HFF-Myc (cell line): ENCODE measurements at regions not wholly inside any gene's neighbourhood (a gene's known extent, or its start where the extent isn't known, plus 50 kb on each side); places are given as distances from the start of the nearest gene placed in this dataset.
"Not testable (repeated sequence)": the region's sequence is repeated elsewhere in the genome, so short reads cannot be mapped to it uniquely, and the experiment has no call there.

Source experiments
- DNase-seq: peaks from one replicate; pipeline ENCODE4 v3.0.0-alpha.2; 2011; ENCODE audit warnings: low read depth; ENCODE audit errors: extremely low read depth
- H3K4me3 ChIP-seq: replicated peaks from 2 replicates; pipeline ENCODE4 v1.5.1; 2011; ENCODE audit warnings: low read depth, mild to moderate bottlenecking, control low read depth, low read length
- CTCF ChIP-seq: IDR thresholded peaks from 2 replicates; pipeline ENCODE4 v1.5.1; 2012; ENCODE audit warnings: mild to moderate bottlenecking, low read depth, low read length, control low read depth; ENCODE audit errors: missing control alignments

DNA sequence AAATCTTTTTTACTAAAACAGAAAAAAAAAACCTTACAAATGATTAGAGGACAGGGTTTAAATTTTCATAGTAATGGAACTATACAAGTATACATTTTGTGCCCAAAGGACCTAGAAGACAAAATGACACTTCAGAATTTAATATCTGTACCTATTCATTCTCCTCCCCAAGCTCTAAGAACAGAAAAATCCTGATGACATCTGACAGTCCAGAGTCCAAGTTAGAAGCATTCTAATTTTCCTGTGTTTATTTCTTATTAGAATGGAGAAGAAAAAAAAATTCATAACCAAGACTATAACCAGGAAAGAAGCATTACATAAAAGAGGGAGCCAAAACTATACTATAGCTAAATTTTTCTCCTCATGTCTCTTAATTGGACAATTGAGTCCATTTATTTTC lies 138.9 kb upstream of the SLC13A1 start:
- no peak overlapping the region for H3K4me3 ChIP-seq
- DNase-seq = no peak
- no peak for TF ChIP-seq CTCF

DNA sequence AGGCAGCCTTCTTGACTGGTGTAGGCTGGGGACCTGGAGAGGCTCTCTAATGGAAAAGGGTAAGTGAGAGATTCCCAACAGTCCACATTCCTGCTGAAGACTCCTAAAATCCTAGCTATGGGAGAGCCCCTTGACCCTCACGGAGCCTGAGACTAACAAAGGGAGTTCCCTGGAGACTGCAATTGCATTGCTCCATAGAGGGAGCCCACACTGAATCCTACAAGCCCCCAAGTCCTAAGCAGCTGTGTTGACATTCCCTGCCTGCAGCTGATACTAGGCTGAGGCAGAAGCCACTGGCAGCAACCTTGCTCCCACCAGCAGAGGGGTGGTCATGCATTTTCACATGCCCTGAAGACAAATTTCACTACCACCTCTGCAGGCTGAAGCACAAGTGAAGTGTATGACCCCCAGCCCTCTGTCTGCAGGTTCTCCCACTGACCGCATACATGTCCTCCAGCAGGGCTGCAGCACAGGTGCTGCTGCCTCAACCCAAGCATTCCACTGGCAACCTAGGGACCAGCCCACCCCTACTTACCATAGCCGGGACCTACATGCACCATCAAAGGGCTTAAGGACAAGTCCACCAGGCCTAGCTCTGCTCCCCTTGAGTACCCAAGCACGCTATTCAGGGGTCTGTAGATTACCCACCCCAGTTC lies 130.3 kb upstream of the SLC13A1 start:
- no peak overlapping the region for H3K4me3 ChIP-seq
- DNase-seq = no peak
- no peak for TF ChIP-seq CTCF

- no peak overlapping the region for H3K4me3 ChIP-seq
- TF ChIP-seq CTCF = no peak
- no peak for DNase-seq
Observed at GRCh38 chr7:123327661-123328060, 127.9 kb upstream of the SLC13A1 start.

DNA sequence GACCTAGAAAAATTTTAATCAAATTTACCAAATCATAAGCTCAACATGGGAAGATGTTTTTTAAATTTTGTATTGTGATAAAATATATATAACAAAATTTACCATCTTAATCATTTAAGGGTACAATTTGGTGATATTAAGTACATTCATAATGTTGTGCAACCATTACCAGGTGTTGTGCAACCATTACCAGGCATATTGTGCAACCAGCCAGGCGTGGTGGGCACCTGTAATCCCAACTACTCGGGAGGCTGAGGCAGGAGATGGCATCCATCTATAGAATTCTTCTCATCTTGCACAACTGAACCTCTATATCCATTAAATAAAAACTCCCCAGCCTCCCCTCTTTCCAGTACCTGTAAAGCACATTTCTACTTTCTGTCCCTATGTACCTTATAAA lies 124.5 kb upstream of the SLC13A1 start:
- no peak overlapping the region for H3K4me3 ChIP-seq
- no peak for DNase-seq
- no peak for TF ChIP-seq CTCF

GRCh38 chr7:123323689-123324088 lies 123.9 kb upstream of the SLC13A1 start:
- H3K4me3 ChIP-seq = no peak overlapping the region
- no peak for DNase-seq
- TF ChIP-seq CTCF = no peak

DNA sequence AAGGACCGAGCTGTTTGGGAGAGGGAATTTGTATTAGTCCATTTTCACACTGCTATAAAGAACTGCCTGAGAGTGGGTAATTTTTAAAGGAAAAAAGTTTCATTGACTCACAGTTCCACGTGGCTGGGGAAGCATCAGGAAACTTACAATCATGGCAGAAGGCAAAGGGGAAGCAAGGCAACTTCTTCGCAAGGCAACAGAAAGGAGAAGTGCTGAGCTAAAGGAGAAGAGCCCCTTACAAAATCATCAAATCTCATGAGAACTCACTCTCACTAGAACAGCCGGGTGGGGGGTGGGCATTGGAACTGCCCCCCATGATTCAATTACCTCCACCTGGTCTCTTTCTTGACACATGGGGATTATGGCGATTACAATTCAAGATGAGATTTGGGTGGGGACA lies 121.8 kb upstream of the SLC13A1 start:
- DNase-seq, H3K4me3 ChIP-seq: not testable (repeated sequence)

- no peak for TF ChIP-seq CTCF
- H3K4me3 ChIP-seq = no peak overlapping the region
Observed at GRCh38 chr7:123319911-123320310, 120.1 kb upstream of the SLC13A1 start.

More at GRCh38 chr7:123319911-123320310, 120.1 kb upstream of the SLC13A1 start:
- no peak for DNase-seq
